ENCODE measurements at regions not wholly inside any gene's neighbourhood (a gene's known extent, or its start where the extent isn't known, plus 50 kb on each side); places are given as distances from the start of the nearest gene placed in this dataset.

DNA sequence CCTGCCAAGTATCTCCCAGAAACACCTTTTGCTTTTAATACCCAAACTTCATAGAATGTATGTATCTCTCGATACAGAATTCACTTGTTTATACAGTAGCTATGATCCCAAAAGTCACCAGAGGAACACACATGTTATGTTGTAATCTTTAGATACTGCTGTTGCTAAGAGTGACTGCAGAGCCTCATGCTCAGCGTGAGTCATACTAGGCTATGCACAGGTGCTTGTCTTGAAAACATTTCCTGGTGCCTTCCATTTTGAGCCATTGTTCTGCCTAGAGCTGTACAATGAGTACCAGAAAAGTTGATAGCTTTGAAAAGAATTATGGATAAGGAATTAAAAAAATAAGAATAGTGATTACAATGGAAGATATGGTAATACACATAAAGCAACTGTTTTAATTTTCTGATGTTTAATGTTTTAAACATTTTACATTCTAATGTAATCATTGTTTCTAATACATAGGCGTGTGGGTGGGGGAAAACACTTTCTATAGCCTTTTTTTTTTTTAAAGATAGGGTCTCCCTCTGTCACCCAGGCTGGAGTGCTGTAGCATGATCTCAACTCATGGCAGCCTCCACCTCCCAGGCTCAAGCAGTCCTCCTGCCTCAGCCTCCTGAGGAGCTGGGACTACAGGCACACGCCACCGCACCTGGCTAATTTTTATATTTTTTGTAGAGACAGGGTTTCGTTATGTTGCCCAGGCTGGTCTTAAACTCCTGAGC, 79.4 kb downstream of the CD24 start:
- TF ChIP-seq, protein P1, sequence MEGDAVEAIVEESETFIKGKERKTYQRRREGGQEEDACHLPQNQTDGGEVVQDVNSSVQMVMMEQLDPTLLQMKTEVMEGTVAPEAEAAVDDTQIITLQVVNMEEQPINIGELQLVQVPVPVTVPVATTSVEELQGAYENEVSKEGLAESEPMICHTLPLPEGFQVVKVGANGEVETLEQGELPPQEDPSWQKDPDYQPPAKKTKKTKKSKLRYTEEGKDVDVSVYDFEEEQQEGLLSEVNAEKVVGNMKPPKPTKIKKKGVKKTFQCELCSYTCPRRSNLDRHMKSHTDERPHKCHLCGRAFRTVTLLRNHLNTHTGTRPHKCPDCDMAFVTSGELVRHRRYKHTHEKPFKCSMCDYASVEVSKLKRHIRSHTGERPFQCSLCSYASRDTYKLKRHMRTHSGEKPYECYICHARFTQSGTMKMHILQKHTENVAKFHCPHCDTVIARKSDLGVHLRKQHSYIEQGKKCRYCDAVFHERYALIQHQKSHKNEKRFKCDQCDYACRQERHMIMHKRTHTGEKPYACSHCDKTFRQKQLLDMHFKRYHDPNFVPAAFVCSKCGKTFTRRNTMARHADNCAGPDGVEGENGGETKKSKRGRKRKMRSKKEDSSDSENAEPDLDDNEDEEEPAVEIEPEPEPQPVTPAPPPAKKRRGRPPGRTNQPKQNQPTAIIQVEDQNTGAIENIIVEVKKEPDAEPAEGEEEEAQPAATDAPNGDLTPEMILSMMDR (IDR thresholded peaks at IDR 0.05; ENCODE audit: low read depth, low read length), result no peak
- DNase-seq (ENCODE audit: extremely low read depth, low read depth), result no peak

DNA sequence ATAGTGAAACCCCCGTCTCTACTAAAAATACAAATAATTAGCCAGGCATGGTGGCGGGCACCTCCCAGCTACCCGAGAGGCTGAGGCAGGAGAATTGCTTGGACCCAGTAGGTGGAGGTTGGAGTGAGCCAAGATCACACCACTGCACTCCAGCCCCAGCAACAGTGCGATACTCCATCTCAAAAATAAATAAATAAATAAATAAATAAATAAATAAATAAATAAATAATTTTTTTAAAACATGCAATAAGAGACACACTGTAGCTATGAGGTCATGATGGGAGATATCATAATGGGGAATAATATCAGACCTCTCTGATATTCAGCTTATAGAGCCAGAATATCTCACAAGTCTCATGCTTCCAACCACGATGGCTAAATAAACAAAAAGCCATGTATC, 82.3 kb downstream of the CD24 start:
- TF ChIP-seq, protein P1 (IDR thresholded peaks at IDR 0.05; ENCODE audit: low read depth, low read length), result no peak
- no peak for DNase-seq (ENCODE audit: extremely low read depth, low read depth)

DNA sequence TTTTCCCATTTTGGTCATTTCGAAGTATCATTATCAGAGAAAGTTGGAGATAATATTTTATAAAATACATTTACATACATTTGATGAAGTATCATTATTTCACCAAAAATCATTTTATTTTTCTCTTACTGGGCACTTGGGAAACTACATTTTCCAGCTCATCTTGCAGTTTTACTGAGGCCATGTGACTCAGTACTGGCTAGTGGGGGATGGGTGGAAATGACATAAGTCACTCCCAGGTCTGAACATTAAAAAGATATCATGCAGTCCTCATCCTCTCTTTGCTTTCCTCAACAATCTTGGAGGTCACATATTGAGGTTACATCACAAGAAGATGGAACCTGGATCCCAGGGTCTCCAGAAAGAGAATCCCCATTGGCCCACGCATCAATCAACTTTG, 84.1 kb downstream of the CD24 start:
- DNase-seq (ENCODE audit: extremely low read depth, low read depth), result no peak
- TF ChIP-seq, protein P1 (IDR thresholded peaks at IDR 0.05; ENCODE audit: low read depth, low read length), result no peak

DNA sequence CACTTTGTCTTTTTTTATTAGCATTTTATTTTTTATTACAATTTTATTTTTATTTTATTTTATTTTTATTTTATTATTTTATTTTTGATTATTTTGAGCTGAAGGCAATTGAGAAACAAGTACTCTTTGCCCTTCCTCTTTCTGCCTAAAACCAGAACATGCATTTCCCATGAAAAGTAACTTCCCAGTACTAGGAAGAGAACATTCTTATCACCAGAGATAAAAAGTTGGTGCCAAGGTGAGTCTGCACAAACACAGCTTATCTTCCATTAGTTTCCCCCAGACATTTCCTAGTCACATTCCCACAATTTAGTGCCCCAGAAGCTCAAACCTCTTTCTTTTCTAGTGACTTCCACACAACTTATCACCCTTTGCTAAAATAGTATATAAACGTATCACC, 84.8 kb downstream of the CD24 start:
- TF ChIP-seq, protein P1 (IDR thresholded peaks at IDR 0.05; ENCODE audit: low read depth, low read length), result no peak
- DNase-seq (ENCODE audit: extremely low read depth, low read depth), result no peak

DNA sequence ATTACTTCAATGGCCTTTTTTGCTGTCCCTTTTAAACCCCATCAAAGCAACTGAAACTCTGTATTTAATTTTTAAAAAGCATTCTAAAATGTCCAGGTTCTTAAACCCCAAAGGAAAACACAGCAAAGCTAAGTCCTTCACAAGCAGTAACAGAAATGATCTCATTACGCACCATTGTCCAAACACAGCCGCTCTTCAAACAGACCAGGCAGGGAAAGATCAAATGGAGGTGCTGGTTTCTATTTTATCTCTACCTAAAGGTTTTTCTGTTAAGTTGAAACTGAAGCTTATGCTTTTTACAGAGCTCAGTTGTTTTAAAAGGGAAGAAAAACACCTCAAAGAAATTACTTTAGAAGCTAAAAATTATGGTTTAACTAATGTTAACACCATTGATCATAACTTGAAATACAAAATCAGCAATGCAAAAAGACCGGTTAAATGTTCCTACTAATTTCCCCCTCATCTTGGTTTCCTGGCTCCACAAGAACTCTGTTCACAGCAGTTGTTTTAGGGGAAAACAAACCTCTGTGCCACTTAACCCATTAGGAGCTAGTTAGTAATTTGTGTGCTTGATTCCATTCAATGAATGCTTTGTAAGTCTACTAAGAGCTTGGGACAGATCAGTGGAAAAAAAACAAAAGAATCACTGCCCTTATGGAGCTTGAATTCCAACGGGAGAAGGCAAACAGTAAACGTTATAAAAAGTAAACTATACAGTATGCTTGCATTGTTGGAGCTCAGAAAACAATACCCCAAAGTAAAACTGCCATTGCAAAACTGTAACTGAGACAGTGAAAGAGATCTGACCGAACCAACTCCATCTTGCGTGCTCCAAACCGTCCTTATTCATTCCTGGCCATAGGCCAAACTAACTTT, 87.4 kb downstream of the CD24 start:
- no peak for DNase-seq (ENCODE audit: extremely low read depth, low read depth)
- TF ChIP-seq, protein P1 (IDR thresholded peaks at IDR 0.05; ENCODE audit: low read depth, low read length), result no peak

DNA sequence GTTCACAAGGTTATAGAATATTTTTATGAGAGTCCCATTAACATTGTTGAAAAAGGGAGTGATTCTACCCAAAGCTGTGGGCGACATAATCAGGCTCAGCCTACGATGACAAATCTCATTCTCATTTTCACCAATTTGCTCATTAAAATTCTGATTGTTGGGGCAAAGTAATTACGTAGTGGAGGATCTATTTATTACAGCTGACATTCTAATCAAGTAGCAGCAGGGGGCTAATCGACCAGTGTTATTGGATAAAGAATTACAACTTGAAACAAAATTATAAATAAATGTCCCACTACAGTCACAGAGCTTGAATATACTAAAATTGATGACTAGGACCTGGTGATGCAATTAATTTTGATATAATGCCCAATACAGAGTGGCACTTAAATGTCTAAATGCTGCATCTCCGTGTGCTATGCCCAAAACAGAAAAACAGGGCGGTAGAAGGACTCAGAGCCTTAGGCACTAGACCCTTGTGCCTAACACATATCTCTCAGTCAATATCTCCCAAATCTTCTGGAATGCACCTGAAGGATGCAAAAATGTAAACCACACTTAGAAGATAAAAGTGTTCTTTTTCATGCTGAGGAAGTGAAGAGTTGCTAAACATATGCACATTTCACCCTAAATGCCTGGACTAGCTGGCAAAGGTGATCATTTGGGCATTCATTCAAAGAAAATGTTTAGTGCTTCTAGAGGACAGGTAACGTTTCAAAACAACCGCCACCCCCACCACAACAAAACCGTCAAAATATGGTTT, 88.3 kb downstream of the CD24 start:
- no peak for DNase-seq (ENCODE audit: extremely low read depth, low read depth)
- TF ChIP-seq, protein P1 (IDR thresholded peaks at IDR 0.05; ENCODE audit: low read depth, low read length), result no peak
